ENCODE measurements at regions not wholly inside any gene's neighbourhood (a gene's known extent, or its start where the extent isn't known, plus 50 kb on each side); places are given as distances from the start of the nearest gene placed in this dataset.

DNA sequence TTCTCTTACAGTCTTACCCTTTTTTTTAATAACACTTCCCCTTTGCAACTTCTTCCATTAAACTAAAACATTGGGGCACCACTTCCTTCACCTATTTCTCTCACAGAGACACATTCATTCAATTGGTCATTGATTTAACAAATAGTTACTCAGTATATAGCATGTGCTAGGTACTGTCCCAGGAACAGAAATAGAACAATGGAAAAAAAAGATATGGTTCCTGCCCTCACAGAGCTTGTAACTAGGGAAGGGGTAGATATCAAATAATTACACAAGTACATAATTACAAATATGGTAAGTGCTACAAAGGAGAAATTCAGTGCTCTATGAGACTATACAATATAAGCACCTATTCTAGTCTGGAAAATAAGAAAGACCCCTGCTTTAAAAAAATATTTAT is 165.5 kb upstream of the RBBP8 start:
- Histone ChIP-seq H3K9me2 (ENCODE audit: insufficient read depth, low read length) (no peaks in the 10 kb centered on the region), H4K20me1 (ENCODE audit: insufficient read depth) (no peaks in the 10 kb centered on the region), H3F3A (ENCODE audit: insufficient read depth, low read length, poor library complexity, severe bottlenecking) (no peaks in the 10 kb centered on the region), H3K27me3 (ENCODE audit: insufficient read depth, low read depth, low read length) (no peaks in the 10 kb centered on the region), H3K36me3 (ENCODE audit: insufficient read depth, low read length) (no peaks in the 10 kb centered on the region), H2AFZ (ENCODE audit: low read depth, low read length) (no peak overlapping the region), H3K79me2 (replicated peaks; ENCODE audit: insufficient read depth, low read length) (no peaks in the 10 kb centered on the region), H3K9me3 (ENCODE audit: low read length) (no peaks in the 10 kb centered on the region), H3K4me2 (ENCODE audit: low read length) (no peak overlapping the region), H3K9ac (ENCODE audit: low read length) (no peak overlapping the region), H3K27ac (ENCODE audit: low read length) (no peak overlapping the region), H3K4me3 (ENCODE audit: low read length) (no peak overlapping the region)
- TF ChIP-seq EP300 (conservative IDR thresholded peaks at IDR 0.05; ENCODE audit: poor library complexity, severe bottlenecking) (no peak), POLR2AphosphoS5 (IDR thresholded peaks at IDR 0.05) (no peak), TAF1 (IDR thresholded peaks at IDR 0.05; ENCODE audit: low read depth) (no peak), MXI1 (conservative IDR thresholded peaks at IDR 0.05; ENCODE audit: poor library complexity, severe bottlenecking) (no peak)
- TF ChIP-seq, protein P1, sequence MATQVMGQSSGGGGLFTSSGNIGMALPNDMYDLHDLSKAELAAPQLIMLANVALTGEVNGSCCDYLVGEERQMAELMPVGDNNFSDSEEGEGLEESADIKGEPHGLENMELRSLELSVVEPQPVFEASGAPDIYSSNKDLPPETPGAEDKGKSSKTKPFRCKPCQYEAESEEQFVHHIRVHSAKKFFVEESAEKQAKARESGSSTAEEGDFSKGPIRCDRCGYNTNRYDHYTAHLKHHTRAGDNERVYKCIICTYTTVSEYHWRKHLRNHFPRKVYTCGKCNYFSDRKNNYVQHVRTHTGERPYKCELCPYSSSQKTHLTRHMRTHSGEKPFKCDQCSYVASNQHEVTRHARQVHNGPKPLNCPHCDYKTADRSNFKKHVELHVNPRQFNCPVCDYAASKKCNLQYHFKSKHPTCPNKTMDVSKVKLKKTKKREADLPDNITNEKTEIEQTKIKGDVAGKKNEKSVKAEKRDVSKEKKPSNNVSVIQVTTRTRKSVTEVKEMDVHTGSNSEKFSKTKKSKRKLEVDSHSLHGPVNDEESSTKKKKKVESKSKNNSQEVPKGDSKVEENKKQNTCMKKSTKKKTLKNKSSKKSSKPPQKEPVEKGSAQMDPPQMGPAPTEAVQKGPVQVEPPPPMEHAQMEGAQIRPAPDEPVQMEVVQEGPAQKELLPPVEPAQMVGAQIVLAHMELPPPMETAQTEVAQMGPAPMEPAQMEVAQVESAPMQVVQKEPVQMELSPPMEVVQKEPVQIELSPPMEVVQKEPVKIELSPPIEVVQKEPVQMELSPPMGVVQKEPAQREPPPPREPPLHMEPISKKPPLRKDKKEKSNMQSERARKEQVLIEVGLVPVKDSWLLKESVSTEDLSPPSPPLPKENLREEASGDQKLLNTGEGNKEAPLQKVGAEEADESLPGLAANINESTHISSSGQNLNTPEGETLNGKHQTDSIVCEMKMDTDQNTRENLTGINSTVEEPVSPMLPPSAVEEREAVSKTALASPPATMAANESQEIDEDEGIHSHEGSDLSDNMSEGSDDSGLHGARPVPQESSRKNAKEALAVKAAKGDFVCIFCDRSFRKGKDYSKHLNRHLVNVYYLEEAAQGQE (IDR thresholded peaks at IDR 0.05; ENCODE audit: borderline replicate concordance), result no peak

DNA sequence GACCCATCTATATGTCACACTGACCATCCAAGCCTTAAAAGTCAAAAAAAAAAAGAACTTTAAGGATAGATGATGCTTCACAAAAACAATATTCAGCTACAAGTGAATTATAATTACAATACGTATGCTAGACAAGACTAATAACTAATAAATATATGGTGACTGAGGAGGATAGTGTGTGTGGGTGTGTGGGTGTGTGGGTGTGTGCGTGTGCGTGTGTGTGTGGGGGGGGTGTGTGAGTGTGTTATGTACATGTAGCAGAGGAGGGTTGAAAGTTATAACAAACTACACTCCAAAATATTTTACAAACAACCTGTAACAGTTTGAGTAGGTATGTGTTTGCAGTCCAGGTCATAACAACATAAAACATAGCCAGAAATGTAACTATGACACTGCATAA is 159.2 kb upstream of the RBBP8 start:
- H3K9me3 ChIP-seq (ENCODE audit: low read length), result no peaks in the 10 kb centered on the region
- H2AFZ ChIP-seq (ENCODE audit: low read depth, low read length), result no peak overlapping the region
- H3K4me2 ChIP-seq (ENCODE audit: low read length), result no peak overlapping the region
- H3K27ac ChIP-seq (ENCODE audit: low read length), result no peak overlapping the region
- H3K4me3 ChIP-seq (ENCODE audit: low read length), result no peak overlapping the region
- H3K9me2 ChIP-seq (ENCODE audit: insufficient read depth, low read length), result no peaks in the 10 kb centered on the region
- no peaks in the 10 kb centered on the region for H4K20me1 ChIP-seq (ENCODE audit: insufficient read depth)
- H3F3A ChIP-seq (ENCODE audit: insufficient read depth, low read length, poor library complexity, severe bottlenecking), result no peaks in the 10 kb centered on the region
- no peaks in the 10 kb centered on the region for H3K36me3 ChIP-seq (ENCODE audit: insufficient read depth, low read length)
- TF ChIP-seq, protein P1 (IDR thresholded peaks at IDR 0.05; ENCODE audit: borderline replicate concordance), result no peak
- TF ChIP-seq MXI1 (conservative IDR thresholded peaks at IDR 0.05; ENCODE audit: poor library complexity, severe bottlenecking), result no peak
- H3K79me2 ChIP-seq (replicated peaks; ENCODE audit: insufficient read depth, low read length), result no peaks in the 10 kb centered on the region
- H3K27me3 ChIP-seq (ENCODE audit: insufficient read depth, low read depth, low read length), result no peaks in the 10 kb centered on the region
- no peak overlapping the region for H3K9ac ChIP-seq (ENCODE audit: low read length)

DNA sequence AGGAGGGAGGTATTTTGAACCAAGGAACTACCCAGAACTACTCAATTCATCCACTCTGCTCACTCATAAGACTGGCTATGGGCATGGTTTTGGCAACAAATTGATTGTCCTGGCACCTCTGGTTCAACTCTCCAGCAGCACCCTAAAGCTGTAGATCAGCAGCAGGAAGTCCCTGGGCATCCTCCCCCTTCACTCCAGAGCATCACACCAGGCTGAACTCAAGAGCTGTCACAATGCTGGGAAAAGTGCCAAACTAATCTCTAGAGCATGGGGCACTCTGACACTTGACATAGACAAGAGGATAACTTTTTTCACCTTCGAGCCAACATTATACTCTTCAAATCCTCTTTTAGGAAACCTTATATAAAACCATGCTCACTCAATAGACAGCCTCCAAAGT is 154.1 kb upstream of the RBBP8 start:
- Histone ChIP-seq H3K9me3 (ENCODE audit: low read length) (no peaks in the 10 kb centered on the region), H2AFZ (ENCODE audit: low read depth, low read length) (no peak overlapping the region), H3K4me2 (ENCODE audit: low read length) (no peak overlapping the region), H3K36me3 (ENCODE audit: insufficient read depth, low read length) (no peaks in the 10 kb centered on the region), H3K27me3 (ENCODE audit: insufficient read depth, low read depth, low read length) (no peaks in the 10 kb centered on the region), H3K4me3 (ENCODE audit: low read length) (no peak overlapping the region), H3K9me2 (ENCODE audit: insufficient read depth, low read length) (no peaks in the 10 kb centered on the region), H3F3A (ENCODE audit: insufficient read depth, low read length, poor library complexity, severe bottlenecking) (no peaks in the 10 kb centered on the region), H4K20me1 (ENCODE audit: insufficient read depth) (no peaks in the 10 kb centered on the region), H3K27ac (ENCODE audit: low read length) (no peak overlapping the region), H3K9ac (ENCODE audit: low read length) (no peak overlapping the region), H3K79me2 (replicated peaks; ENCODE audit: insufficient read depth, low read length) (no peaks in the 10 kb centered on the region)
- TF ChIP-seq EZH2 (IDR thresholded peaks at IDR 0.05; ENCODE audit: borderline replicate concordance, insufficient read depth, low read length, poor library complexity, severe bottlenecking), result no peak
- no peak for TF ChIP-seq RAD21 (conservative IDR thresholded peaks at IDR 0.05)
- TF ChIP-seq, protein P2, sequence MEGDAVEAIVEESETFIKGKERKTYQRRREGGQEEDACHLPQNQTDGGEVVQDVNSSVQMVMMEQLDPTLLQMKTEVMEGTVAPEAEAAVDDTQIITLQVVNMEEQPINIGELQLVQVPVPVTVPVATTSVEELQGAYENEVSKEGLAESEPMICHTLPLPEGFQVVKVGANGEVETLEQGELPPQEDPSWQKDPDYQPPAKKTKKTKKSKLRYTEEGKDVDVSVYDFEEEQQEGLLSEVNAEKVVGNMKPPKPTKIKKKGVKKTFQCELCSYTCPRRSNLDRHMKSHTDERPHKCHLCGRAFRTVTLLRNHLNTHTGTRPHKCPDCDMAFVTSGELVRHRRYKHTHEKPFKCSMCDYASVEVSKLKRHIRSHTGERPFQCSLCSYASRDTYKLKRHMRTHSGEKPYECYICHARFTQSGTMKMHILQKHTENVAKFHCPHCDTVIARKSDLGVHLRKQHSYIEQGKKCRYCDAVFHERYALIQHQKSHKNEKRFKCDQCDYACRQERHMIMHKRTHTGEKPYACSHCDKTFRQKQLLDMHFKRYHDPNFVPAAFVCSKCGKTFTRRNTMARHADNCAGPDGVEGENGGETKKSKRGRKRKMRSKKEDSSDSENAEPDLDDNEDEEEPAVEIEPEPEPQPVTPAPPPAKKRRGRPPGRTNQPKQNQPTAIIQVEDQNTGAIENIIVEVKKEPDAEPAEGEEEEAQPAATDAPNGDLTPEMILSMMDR (IDR thresholded peaks at IDR 0.05; ENCODE audit: poor library complexity, severe bottlenecking), result no peak
- no peak for TF ChIP-seq TAF1 (IDR thresholded peaks at IDR 0.05; ENCODE audit: low read depth)
- TF ChIP-seq SMC3 (conservative IDR thresholded peaks at IDR 0.05; ENCODE audit: poor library complexity), result no peak
- no peak for TF ChIP-seq MXI1 (conservative IDR thresholded peaks at IDR 0.05; ENCODE audit: poor library complexity, severe bottlenecking)
- TF ChIP-seq EP300 (conservative IDR thresholded peaks at IDR 0.05; ENCODE audit: poor library complexity, severe bottlenecking), result no peak
- no peak for TF ChIP-seq POLR2AphosphoS5 (IDR thresholded peaks at IDR 0.05)
- TF ChIP-seq, protein P1 (IDR thresholded peaks at IDR 0.05; ENCODE audit: borderline replicate concordance), result no peak

All from neural cell (in vitro differentiated cells).